ENCODE measurements at regions not wholly inside any gene's neighbourhood (a gene's known extent, or its start where the extent isn't known, plus 50 kb on each side); places are given as distances from the start of the nearest gene placed in this dataset.

DNA sequence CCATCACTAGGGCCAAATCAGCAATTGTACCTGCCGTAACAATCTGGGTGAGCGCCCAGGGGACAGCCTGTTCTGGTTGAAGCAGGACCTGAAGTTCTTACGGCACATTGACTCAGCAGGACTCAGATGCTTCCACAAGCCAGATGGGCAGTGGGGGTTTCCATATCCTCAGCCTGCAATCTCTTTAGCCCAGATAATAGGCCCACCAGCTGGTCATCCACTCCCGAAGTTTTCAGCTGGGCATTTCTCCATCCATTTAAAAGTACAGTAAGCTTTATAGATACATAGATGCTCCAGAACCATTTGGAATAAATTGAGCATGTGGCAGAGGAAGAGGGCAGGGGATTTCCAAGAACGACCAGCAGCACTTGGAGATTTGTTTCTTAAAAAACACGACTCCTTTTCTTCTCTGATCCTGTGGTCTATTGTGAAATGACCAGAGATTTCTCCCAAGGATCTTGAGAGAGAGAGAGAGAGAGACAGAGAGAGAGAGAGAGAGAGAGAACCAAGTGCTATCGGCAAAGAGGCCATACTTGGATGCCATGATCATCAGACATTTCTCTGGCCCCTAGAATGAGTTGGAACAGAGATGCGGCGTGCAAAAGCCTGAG, 74.8 kb upstream of the PLXNC1 start:
- TF ChIP-seq, protein P1, sequence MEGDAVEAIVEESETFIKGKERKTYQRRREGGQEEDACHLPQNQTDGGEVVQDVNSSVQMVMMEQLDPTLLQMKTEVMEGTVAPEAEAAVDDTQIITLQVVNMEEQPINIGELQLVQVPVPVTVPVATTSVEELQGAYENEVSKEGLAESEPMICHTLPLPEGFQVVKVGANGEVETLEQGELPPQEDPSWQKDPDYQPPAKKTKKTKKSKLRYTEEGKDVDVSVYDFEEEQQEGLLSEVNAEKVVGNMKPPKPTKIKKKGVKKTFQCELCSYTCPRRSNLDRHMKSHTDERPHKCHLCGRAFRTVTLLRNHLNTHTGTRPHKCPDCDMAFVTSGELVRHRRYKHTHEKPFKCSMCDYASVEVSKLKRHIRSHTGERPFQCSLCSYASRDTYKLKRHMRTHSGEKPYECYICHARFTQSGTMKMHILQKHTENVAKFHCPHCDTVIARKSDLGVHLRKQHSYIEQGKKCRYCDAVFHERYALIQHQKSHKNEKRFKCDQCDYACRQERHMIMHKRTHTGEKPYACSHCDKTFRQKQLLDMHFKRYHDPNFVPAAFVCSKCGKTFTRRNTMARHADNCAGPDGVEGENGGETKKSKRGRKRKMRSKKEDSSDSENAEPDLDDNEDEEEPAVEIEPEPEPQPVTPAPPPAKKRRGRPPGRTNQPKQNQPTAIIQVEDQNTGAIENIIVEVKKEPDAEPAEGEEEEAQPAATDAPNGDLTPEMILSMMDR (IDR thresholded peaks at IDR 0.05; ENCODE audit: poor library complexity) = no peak
- TF ChIP-seq EZH2 (IDR thresholded peaks at IDR 0.05; ENCODE audit: borderline replicate concordance) (no peak), EZH2phosphoT487 (IDR thresholded peaks at IDR 0.05; ENCODE audit: low read depth, severe bottlenecking, unreplicated experiment) (no peak)

Data from hepatocyte (in vitro differentiated cells).